ENCODE measurements at regions not wholly inside any gene's neighbourhood (a gene's known extent, or its start where the extent isn't known, plus 50 kb on each side); places are given as distances from the start of the nearest gene placed in this dataset.

DNA sequence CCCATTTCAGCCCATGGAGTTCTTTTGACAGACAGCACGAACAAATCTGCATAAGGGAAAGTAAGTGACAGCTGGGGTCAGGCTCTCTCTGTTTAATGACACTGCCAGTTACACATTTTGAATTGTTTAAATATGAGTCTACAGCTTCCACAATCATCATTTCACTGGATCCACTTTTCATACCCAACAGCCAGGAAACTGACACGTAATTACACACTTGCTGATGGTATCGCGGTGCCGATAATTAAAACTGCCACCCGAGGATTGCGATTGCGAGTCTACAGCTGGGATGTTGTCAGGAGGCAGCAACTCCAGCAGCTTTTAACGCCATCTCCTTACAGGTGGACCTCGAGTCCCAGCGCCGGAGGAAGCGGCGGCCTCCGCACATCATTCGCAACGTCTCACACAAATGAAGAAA, 230.8 kb upstream of the MGMT start:
- H3K4me2 ChIP-seq (ENCODE audit: low read length) = no peak overlapping the region
- RAD21 ChIA-PET (ENCODE audit: low non-redundant PET in 1 of 2, low total read pairs in 2 of 2, uncharacterized antibody in 2 of 2, unreplicated experiment in 2 of 2) = no interaction called here
- no peak overlapping the region for H3K4me3 ChIP-seq (replicated peaks in 1 of 2; ENCODE audit: low read depth in 1 of 2, low read length in 2 of 2)
- H3K9ac ChIP-seq (ENCODE audit: low read length) = no peak overlapping the region
- no TSS peak for BruUV-seq (replicated peaks)
- peaks cover 0 to 28% of the 10 kb centered on the region in 2 experiments; a peak in 2 of 4 replicates for H3K9me3 ChIP-seq (ENCODE audit: control insufficient read depth in 1 of 2, insufficient read depth in 1 of 2, low read depth in 1 of 2, low read length in 2 of 2)
- no peaks in the 10 kb centered on the region for H3K9me2 ChIP-seq (ENCODE audit: insufficient read depth)
- TF ChIP-seq RAD21 (IDR thresholded peaks at IDR 0.05; ENCODE audit: low read depth) (no peak), ELF1 (IDR thresholded peaks at IDR 0.05; ENCODE audit: borderline replicate concordance, low read depth) (no peak), YY1 (IDR thresholded peaks at IDR 0.05; ENCODE audit: extremely low read depth, insufficient replicate concordance, low read depth, low read length) (no peak), CTCF (IDR thresholded peaks at IDR 0.05 in 2 of 3, conservative IDR thresholded peaks at IDR 0.05 in 1 of 3; ENCODE audit: borderline replicate concordance in 1 of 3, insufficient read depth in 1 of 3, low read depth in 2 of 3, low read length in 2 of 3) (no peak), SP1 (IDR thresholded peaks at IDR 0.05; ENCODE audit: low read depth) (no peak), CBX3 (IDR thresholded peaks at IDR 0.05; ENCODE audit: low read depth) (no peak), POLR2AphosphoS5 (IDR thresholded peaks at IDR 0.05; ENCODE audit: low read depth, low read length) (no peak), FOSL1 (IDR thresholded peaks at IDR 0.05; ENCODE audit: low read depth) (no peak), SRF (IDR thresholded peaks at IDR 0.05; ENCODE audit: low read depth) (no peak), JUND (IDR thresholded peaks at IDR 0.05) (no peak), EZH2phosphoT487 (IDR thresholded peaks at IDR 0.05; ENCODE audit: borderline replicate concordance) (no peak), MAX (IDR thresholded peaks at IDR 0.05) (no peak)
- H4K20me1 ChIP-seq (ENCODE audit: insufficient read depth) = no peaks in the 10 kb centered on the region
- CTCF ChIA-PET = no interaction called here
- no peak for ATAC-seq
- intact Hi-C loops (cut with micrococcal nuclease) = no loop called here
- H3K27me3 ChIP-seq (ENCODE audit: insufficient read depth, low read length) = no peaks in the 10 kb centered on the region
- DNase-seq (ENCODE audit: low read depth, low spot score) = no peak
- H3K36me3 ChIP-seq (ENCODE audit: control insufficient read depth in 1 of 2, insufficient read depth in 2 of 2, low read length in 2 of 2) = no peaks in the 10 kb centered on the region
- H2AFZ ChIP-seq (ENCODE audit: low read depth, low read length, poor library complexity, severe bottlenecking) = no peak overlapping the region
- POLR2A ChIA-PET = no interaction called here
- H3K27ac ChIP-seq (ENCODE audit: low read depth, low read length) = no peak overlapping the region
- H3K79me2 ChIP-seq (ENCODE audit: insufficient read depth, low read length) = no peaks in the 10 kb centered on the region
- H3K4me1 ChIP-seq (ENCODE audit: control insufficient read depth in 1 of 2, insufficient read depth in 2 of 2, low read length in 2 of 2) = no peaks in the 10 kb centered on the region
